RCC 7860 (cell line): ENCODE measurements at regions not wholly inside any gene's neighbourhood (a gene's known extent, or its start where the extent isn't known, plus 50 kb on each side); places are given as distances from the start of the nearest gene placed in this dataset.
A peak's percentile ranks its signal among the peaks of the same experiment; 100 is the strongest.
"Not testable (repeated sequence)": the region's sequence is repeated elsewhere in the genome, so short reads cannot be mapped to it uniquely, and the experiment has no call there.

Experiments
- DNase-seq: peaks from one replicate; pipeline ENCODE4 v3.0.0-alpha.2; 2015; ENCODE audit warnings: low spot score
- FAIRE-seq: peaks from 2 replicates; lab custom pipeline; 2012; peaks lifted over from hg19 to GRCh38; lab: Jason Lieb, UNC

DNA sequence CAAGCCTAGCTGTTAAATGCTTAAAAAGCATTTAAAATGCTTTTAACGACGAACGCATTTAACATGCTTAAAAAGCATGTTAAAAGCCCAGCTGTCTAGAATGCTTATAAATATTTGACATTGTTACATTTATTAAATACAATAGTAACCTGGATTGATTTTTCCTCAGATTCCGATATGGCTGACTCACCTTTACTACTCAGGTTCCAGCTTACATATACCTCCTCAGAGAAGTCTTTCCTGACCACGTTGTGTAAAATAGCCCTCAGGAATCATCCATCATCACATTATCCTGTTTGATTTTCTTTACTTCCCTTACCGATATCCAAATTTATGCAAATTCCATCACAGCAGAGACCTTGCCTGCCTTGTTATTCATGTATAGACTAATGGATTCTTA lies 51.4 kb downstream of the SLC41A2 start:
- FAIRE-seq: no peak
- no peak for DNase-seq

DNA sequence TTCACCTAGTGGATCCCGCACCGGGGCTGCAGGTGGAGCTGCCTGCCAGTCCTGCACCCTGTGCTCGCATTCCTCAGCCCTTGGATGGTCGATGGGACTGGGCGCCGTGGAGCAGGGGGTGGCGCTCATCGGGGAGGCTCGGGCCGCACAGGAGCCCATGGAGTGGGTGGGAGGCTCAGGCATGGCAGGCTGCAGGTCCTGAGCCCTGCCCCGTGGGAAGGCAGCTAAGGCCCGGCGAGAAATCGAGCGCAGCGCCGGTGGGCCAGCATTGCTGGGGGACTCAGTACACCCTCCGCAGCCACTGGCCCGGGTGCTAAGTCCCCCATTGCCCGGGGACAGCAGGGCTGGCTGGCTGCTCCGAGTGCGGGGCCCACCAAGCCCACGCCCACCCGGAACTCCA lies 52.6 kb downstream of the SLC41A2 start:
- FAIRE-seq, DNase-seq: not testable (repeated sequence)

DNA sequence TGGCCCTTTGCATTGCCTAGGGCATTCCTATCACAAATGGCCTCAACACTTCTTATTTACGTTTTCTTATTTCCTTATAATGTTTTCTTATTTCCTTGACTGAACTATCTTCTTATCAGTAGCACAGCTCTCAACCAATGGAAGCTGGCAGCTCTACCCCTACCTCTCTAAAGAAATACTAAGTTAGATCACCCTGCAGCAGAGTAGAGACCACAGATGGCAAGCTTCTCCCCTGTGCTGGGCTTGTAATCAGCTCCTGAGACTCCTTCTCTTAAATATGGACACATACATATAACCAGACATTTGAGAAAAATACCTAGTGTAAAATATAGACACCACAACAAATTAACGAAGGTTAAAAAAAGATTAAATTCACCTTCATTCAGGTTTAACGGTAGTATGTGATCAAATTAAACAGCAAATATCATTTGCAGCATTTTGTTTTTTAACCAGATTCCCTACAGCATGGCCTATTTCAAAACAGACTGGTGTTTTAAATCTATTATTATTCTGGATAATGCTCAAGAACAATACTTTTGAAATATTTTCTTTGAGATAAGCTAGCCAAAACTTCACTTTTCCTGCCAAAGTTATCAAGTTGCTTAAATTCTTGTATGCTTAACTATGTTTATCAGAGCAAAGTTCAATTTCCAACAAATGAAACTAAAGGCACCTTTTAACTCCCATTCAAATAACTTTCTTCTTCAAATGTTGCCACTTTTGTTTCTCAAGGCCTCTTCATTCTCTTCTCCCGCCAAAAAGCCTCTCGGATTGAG lies 54.3 kb downstream of the SLC41A2 start:
- FAIRE-seq (no peak), DNase-seq (no peak)

DNA sequence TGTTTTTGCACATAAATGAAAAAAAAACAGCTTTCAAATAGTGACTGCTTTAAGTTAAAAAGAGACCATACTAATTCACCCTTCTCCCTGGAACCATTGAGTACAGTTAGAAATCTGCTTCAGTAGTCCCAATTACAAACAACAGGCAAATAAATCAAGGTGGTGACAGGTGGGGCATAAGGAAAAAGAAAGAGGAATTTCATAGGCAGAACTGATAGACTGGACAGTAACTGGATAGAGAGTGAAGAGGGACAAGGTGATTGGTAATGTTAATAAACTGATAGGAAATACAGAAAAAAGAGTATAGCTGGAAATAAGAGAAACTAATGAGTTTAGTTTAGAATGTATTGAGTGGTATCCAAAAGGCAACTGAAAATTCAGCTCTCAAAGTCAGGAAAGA lies 56.0 kb downstream of the SLC41A2 start:
- DNase-seq (no peak), FAIRE-seq (no peak)

DNA sequence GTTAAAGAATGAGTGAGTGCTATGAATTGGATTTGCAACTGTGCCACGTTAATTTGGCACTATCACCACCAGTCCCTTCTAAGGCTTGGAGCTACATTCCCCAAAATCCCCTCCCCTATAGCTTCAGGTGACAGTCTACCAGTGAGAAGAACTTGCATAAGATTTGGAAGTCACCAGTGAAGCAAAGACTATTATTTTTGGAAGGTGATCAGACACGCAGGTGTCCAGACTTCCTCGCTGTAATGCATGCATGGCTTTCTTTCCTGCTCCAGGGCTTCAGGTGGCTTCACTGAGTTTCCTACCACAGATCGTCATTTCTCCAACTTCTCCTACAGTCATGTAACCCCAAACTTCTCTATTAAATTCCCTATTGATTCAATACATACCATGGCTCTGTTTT lies 61.4 kb downstream of the SLC41A2 start:
- no peak for FAIRE-seq

DNA sequence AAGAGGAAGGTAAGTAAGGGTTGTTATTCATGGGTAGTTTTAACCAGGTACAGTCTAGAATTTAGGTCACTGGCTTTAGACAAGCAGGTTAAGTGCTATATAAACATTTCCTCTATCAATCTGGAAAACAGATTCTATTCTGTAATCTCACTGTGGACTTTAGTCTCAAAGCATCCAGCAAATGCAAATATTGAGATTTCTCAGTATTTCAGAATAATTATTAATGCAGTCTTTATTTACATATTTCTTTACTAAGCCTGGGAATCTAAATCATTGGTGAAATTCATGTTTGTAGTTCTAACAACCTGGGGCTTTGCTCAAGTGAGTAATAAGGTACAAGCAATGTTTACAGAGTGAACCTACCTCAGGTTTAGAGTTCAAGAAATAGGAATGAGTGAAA lies 61.9 kb downstream of the SLC41A2 start:
- FAIRE-seq: no peak
- no peak for DNase-seq

More for the DNA sequence above, 61.4 kb downstream of the SLC41A2 start:
- no peak for DNase-seq

DNA sequence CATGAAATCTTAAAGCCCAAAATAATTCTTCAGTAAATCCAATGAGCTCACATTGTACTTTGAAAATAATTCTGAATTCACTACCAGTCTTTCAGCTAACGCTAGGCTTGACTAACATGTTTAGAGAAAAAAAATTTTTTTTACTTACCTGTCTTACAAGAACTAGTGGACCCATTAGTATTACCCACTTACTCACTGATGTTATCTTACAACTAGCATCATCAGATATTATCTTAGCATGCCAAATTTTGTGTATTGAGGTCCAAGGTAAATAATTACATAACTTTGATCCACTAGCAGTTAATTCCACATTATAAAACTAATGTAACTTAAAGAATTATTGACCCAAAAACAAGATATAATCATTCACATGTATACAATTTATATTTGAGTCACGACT lies 62.7 kb downstream of the SLC41A2 start:
- DNase-seq: no peak
- FAIRE-seq: no peak

DNA sequence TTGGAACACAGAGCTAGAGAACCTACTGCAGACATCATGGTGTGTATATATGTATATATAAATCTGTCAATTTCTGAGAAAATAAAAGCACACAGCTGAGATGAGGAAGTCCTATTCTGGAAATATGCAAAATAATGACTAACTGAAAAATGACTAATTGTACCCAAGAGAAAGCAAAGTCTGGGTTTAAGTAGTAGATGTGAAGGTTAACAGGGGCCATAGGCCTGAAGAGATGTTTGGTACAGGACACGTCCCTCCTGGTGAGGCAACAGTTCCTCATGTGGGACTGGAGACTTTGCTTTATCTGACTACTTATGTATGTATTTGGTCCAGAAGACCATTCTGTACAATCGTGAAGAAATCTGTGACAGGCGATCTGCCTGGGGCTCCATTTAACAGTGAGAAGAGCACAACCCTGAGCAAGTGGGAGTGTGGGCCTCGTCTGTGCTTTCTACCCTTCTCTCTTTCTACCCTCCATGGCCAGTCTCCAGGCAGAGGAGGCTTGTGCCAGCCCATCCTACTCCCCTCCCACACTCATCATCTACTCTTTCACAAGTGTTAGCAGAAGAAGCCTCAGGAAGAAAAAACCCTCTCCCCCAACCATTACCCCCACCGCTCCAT lies 67.5 kb downstream of the SLC41A2 start:
- no peak for FAIRE-seq
- no peak for DNase-seq

DNA sequence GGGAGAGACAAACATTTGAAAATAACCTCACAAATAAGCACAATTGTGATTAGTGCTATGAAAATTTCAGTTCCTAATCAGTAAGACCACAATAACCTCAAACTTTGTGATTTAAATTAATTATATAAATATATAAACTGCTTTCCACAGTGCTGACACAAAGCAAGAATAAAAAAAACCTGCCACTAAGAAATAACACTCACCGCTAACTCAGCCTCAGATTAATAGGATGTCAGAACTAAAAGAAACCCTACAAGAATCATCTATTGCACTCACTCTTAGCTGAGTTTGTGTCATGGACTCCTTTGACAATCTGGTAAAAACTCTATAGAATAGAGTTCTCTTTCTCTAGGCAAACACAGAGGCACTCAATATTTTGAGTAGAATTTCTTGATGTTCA lies 68.4 kb downstream of the SLC41A2 start:
- FAIRE-seq (no peak), DNase-seq (no peak)

DNA sequence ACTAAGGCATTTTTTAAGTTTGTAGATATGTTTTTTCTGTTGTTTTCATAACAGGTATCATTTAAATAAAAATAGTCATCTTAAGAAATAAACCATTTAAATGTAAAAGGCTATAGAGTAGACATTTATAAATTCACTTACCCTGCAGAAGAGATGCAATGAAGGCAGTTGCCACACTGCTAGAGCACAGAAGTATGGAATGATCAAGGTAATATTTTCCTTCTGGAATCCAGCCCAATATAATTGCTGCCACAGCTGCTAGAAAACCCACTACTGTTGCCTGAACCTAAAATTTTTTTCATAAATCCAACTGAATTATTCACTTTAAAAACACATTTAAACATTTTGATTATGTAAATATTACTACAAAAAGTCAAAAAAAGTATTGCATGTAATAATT lies 69.2 kb downstream of the SLC41A2 start:
- FAIRE-seq (no peak), DNase-seq (no peak)

DNA sequence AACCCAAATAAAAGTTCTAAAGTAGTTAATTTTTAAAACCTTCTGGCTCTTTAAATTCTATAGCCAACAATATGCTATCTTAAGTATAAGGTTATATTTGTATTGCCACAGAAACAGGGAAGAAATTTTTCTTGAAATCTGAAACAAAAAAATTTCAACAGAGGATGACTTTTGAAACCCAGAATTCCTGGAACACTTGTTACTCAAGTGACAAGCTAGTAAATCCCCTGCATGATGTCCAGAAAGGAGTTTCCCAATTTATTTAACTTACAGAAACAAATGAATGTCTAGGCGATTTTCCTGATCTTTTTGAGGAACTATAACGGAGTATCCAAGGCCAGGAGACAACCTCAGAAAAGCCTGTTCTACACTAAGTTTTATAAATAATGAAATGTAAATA lies 69.6 kb downstream of the SLC41A2 start:
- DNase-seq: no peak
- FAIRE-seq: no peak

DNA sequence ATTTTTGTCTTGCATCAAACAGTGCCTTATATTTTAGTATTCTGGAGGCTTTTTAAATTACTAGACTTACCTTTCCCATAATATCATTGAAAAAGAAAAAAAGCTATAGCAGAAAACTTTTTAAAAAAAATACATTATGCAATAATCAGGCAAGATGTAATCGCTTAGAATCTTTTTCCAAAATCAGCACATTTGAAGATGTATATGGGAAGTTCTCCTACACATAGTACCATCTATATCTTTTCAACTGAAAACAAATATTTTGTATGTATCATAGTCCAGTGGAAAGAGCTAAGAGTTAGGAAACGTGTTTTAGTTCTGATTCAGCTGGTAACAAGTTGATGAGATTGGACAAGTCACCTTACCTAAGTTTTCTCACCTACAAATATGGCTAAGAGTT lies 70.6 kb downstream of the SLC41A2 start:
- FAIRE-seq (no peak), DNase-seq (no peak)

DNA sequence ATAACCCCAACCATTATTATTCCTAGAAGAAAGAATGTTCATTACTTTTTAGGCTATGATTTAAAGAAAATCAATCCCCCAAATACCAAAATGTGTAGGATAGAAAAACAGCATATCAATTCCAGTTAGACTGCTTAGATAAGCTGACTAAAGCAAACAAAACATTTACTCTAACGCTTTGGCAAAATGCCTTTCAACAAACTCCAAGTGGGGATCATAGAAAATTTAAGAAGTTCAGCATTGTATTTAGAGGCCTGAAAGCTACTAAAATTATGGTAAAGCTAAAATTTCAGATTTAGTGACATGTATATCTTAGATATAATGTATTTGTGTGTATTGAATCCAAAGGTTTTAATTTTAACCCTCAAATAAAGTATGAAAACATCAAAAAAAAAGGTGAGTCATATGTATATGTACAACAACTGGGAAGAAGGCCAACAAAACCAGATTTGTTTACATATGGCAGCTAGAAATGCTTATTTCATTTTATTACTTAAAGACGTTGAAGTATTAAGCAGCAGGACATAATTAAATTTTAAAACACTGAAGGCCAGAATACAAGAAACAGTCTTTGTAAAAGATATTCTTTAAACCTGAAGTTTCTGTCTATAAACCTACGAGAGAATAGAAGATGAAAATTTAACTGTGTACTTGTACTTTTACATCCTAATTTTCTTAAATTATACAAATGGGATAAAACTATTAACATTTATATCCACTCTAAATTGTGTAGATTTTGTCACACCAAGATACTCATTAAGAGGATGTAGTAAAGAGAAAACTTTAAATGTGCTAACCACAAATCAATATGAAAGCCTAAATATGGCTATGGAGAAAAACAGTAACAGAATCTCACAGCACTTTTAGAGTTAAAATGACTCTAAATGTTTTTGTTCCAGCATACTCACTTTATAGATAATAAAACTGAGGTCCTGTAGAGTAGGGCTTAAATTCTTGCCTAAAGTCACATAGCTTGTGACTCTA lies 71.4 kb downstream of the SLC41A2 start:
- DNase-seq (no peak), FAIRE-seq (peak; percentile 32)

DNA sequence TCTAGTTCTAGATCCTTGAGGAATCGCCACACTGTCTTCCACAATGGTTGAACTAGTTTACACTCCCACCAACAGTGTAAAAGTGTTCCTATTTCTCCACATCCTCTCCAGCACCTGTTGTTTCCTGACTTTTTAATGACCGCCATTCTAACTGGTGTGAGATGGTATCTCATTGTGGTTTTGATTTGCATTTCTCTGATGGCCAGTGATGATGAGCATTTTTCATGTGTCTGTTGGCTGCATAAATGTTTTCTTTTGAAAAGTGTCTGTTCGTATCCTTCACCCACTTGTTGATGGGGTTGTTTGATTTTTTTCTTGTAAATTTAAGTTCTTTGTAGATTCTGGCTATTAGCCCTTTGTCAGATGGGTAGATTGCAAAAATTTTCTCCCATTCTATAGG lies 79.2 kb downstream of the SLC41A2 start:
- DNase-seq, FAIRE-seq: not testable (repeated sequence)

DNA sequence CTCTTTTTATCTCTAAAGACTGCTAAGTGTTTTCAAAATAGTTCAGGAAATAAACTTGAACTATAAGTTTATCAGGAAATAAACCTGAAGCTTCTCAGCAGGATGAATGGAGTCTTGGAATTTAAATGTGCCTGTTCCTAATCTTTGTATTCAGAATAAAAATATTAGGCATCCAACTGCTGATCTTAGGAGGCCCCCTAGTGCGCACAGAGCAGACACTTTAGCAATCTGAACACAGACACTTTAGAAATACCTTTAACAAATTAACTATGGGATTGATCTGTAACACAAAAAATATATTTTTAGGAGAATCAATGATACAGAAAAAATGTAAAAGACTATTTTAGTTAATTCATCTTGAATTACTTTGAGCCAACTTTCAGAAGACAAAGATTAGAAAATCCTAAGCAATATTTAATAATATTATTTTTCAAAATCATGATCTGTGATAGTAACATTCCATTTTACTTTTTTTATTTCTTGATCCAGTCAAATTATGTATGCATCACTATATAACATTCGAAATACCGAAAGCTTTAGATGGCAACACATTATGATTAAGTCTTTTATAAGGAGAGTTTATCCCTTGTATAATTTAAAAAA lies 80.9 kb downstream of the SLC41A2 start:
- DNase-seq (no peak), FAIRE-seq (no peak)

DNA sequence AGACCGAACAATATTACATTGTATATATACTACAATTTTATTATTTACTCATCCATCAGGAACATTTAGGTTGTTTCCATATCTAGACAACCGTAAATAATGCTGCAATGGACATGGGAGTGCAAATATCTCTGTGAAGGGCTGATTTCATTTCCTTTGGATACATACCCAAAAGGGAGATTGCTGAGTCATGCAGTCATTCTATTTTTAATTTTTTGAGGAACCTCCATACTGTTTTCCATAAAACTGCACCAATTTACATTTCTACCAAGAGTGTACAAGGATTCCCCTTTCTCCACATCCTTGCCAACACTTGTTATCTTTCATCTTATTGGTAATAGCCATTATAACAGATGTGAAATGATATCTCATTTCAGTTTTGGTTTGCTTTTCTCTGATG lies 84.7 kb downstream of the SLC41A2 start:
- DNase-seq (no peak), FAIRE-seq (no peak)

DNA sequence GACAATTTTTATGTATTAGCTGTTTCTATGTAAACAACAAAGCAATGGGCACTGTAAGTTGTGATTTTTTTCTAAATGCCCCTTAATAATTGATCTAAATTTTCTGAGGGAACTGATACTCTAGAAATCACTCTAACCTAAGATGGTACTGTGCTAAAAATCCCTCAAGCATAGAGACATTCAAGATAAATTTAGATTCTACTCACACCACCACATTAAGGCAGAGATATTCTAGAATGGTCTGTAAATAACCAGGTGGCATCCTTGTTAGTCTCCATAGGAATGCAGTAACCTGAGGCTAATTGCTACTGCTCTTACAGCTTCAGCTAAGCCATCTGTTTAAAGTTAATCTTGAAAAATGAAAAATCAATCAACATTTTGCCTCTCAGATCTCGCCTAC lies 87.3 kb downstream of the SLC41A2 start:
- FAIRE-seq: no peak

DNA sequence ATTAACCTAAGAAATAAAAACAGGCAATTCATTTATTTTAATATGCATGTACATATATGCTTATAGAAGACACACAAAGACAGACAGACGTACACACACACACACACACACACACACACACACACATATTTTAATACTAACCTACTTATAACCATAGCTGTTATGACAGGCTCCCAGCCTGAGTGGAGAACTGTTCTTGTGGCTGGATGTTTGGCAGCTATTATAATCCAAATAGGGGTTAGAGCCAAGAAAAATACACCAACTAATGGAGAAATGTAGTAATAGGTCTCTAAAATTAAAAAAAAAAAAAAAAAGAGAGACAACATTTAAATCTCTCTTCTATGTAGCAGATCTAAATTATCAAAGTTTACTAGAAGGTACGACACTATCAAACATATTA lies 91.8 kb downstream of the SLC41A2 start:
- no peak for DNase-seq

More for the DNA sequence above, 87.3 kb downstream of the SLC41A2 start:
- no peak for DNase-seq

DNA sequence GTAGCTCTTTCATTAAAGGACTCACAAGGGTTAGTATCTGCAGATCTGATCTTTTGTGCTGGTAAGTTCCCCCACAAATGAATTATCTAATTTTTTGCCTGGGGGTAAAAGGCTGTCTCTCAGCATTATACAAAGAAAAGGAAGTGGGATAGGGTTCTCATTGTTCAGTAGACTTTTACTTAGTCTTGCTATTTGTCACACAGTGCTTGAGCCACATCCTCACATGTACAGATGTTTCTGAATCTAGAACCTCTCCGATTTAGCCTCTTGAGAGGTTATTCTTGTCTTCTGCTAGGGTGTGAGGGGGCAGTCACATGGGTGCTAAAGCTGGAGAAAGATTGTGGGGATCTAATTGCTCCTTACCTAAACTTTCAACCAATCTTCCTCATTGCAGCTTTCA lies 93.0 kb downstream of the SLC41A2 start:
- DNase-seq (no peak), FAIRE-seq (no peak)

More for the DNA sequence above, 91.8 kb downstream of the SLC41A2 start:
- FAIRE-seq: no peak

DNA sequence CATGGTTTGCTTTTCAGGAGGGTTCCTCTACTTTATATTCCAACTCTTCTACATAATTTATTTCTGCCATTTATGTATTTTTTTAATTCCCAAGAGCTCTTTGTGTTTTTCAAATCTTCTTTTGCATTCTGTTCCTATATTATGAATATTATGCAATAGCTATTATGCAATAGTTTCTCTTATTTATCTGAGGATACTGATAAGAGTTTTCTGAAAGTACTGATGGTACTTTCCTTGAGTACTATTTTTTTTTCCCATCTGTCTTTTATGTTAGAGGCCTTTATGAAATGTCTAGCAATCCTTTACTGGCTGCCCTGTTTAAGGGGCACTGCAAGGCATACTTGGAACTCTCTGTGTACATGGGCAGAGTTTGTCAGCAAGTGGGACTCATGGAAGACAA lies 93.4 kb downstream of the SLC41A2 start:
- FAIRE-seq (no peak), DNase-seq (no peak)
